ENCODE measurements at regions not wholly inside any gene's neighbourhood (a gene's known extent, or its start where the extent isn't known, plus 50 kb on each side); places are given as distances from the start of the nearest gene placed in this dataset.

- Histone ChIP-seq H3K9me3 (ENCODE audit: control extremely low read depth in 1 of 3, control insufficient read depth in 2 of 3, insufficient read depth in 1 of 3, low read length in 2 of 3) (peaks cover 0 to 9% (median 0%) of the 10 kb centered on the region in 3 donors), H3K79me2 (ENCODE audit: control insufficient read depth, insufficient read depth, low read length) (no peaks in the 10 kb centered on the region), H3K4me2 (replicated peaks; ENCODE audit: low read depth, low read length, poor library complexity, severe bottlenecking) (no peak overlapping the region), H4K20me1 (ENCODE audit: control insufficient read depth, insufficient read depth, low read length, poor library complexity, severe bottlenecking) (no peaks in the 10 kb centered on the region), H3K27me3 (replicated peaks in 1 of 4; ENCODE audit: control extremely low read depth in 1 of 4, control insufficient read depth in 3 of 4, insufficient read depth in 4 of 4, low read length in 3 of 4) (no peaks in the 10 kb centered on the region), H3K36me3 (replicated peaks in 1 of 2; ENCODE audit: control extremely low read depth in 1 of 2, control insufficient read depth in 1 of 2, extremely low read depth in 1 of 2, insufficient read depth in 2 of 2, low read length in 1 of 2) (no peaks in the 10 kb centered on the region), H3K27ac (ENCODE audit: low read length in 2 of 2) (no peak overlapping the region), H3K4me1 (ENCODE audit: control insufficient read depth in 2 of 2, insufficient read depth in 2 of 2, low read length in 2 of 2) (no peaks in the 10 kb centered on the region), H2AFZ (ENCODE audit: insufficient read depth, low read depth, low read length, poor library complexity, severe bottlenecking) (no peak overlapping the region), H3K4me3 (ENCODE audit: control extremely low read depth in 1 of 5, extremely low read depth in 1 of 5, insufficient read depth in 1 of 5, low read depth in 2 of 5, low read length in 4 of 5) (no peak overlapping the region), H3K9ac (ENCODE audit: low read length) (no peak overlapping the region)
- no peak for DNase-seq
- Mint-ChIP-seq H3K27ac (no peak overlapping the region), H3K9me3 (ENCODE audit: insufficient read depth) (peaks cover 6% of the 10 kb centered on the region), H3K27me3 (no peaks in the 10 kb centered on the region), H3K4me1 (no peaks in the 10 kb centered on the region), H3K4me3 (no peak overlapping the region)
- WGBS (ENCODE audit: insufficient coverage), result no CpG with 5 or more reads among the region's 1 CpG
- ATAC-seq (ENCODE audit: low read depth), result no peak
- ChIA-PET CTCF (no interaction called here), POLR2A (no interaction called here)
- TF ChIP-seq, protein P1, sequence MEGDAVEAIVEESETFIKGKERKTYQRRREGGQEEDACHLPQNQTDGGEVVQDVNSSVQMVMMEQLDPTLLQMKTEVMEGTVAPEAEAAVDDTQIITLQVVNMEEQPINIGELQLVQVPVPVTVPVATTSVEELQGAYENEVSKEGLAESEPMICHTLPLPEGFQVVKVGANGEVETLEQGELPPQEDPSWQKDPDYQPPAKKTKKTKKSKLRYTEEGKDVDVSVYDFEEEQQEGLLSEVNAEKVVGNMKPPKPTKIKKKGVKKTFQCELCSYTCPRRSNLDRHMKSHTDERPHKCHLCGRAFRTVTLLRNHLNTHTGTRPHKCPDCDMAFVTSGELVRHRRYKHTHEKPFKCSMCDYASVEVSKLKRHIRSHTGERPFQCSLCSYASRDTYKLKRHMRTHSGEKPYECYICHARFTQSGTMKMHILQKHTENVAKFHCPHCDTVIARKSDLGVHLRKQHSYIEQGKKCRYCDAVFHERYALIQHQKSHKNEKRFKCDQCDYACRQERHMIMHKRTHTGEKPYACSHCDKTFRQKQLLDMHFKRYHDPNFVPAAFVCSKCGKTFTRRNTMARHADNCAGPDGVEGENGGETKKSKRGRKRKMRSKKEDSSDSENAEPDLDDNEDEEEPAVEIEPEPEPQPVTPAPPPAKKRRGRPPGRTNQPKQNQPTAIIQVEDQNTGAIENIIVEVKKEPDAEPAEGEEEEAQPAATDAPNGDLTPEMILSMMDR (IDR thresholded peaks at IDR 0.05), result no peak
- TF ChIP-seq EZH2 (IDR thresholded peaks at IDR 0.05; ENCODE audit: borderline replicate concordance, insufficient read depth, low read depth, low read length, poor library complexity, severe bottlenecking), result no peak
- intact Hi-C loops (cut with micrococcal nuclease), result no loop called here
Observed at GRCh38 chr5:136682986-136683385, 317.6 kb upstream of the TRPC7 start.

DNA sequence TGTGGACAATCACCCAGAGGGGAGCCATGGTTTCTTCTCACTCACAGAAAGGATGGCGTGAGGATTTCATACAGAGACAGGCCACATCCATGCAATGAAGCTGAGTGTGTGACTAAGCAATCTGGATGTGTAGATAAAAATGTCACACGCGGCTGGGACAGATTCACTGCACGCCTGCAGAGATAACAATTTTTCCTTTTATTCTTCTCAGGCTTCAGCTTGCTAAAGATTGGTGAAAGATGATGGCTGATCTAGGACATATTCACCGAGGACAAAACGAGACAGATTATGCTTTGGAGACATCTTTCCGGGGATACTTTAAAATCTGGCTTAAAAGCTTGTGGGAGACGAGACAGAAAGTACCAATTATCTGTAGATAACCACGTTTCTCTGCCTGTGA, 313.9 kb upstream of the TRPC7 start:
- no peak overlapping the region for H3K27ac Mint-ChIP-seq
- no peak overlapping the region for H3K4me2 ChIP-seq (replicated peaks; ENCODE audit: low read depth, low read length, poor library complexity, severe bottlenecking)
- peaks cover 4% of the 10 kb centered on the region for H3K9me3 Mint-ChIP-seq (ENCODE audit: insufficient read depth)
- H3K27me3 Mint-ChIP-seq, result no peaks in the 10 kb centered on the region
- no peak overlapping the region for H3K9ac ChIP-seq (ENCODE audit: low read length)
- H3K79me2 ChIP-seq (ENCODE audit: control insufficient read depth, insufficient read depth, low read length), result no peaks in the 10 kb centered on the region
- no peaks in the 10 kb centered on the region for H3K27me3 ChIP-seq (replicated peaks in 1 of 4; ENCODE audit: control extremely low read depth in 1 of 4, control insufficient read depth in 3 of 4, insufficient read depth in 4 of 4, low read length in 3 of 4)
- ChIA-PET POLR2A (no interaction called here), CTCF (no interaction called here)
- no peak for ATAC-seq (ENCODE audit: low read depth)
- intact Hi-C loops (cut with micrococcal nuclease), result no loop called here
- H3K27ac ChIP-seq (ENCODE audit: low read length in 2 of 2), result no peak overlapping the region
- H3K36me3 ChIP-seq (replicated peaks in 1 of 2; ENCODE audit: control extremely low read depth in 1 of 2, control insufficient read depth in 1 of 2, extremely low read depth in 1 of 2, insufficient read depth in 2 of 2, low read length in 1 of 2), result no peaks in the 10 kb centered on the region
- H3K4me1 Mint-ChIP-seq, result no peaks in the 10 kb centered on the region
- no peaks in the 10 kb centered on the region for H3K4me1 ChIP-seq (ENCODE audit: control insufficient read depth in 2 of 2, insufficient read depth in 2 of 2, low read length in 2 of 2)
- DNase-seq, result no peak
- no peaks in the 10 kb centered on the region for H3K9me3 ChIP-seq (ENCODE audit: control extremely low read depth in 1 of 3, control insufficient read depth in 2 of 3, insufficient read depth in 1 of 3, low read length in 2 of 3)
- WGBS (ENCODE audit: insufficient coverage), result 91% methylated on average over 4 of the region's 9 CpGs
- no peak overlapping the region for H3K4me3 Mint-ChIP-seq
- no peak overlapping the region for H3K4me3 ChIP-seq (ENCODE audit: control extremely low read depth in 1 of 5, extremely low read depth in 1 of 5, insufficient read depth in 1 of 5, low read depth in 2 of 5, low read length in 4 of 5)
- H4K20me1 ChIP-seq (ENCODE audit: control insufficient read depth, insufficient read depth, low read length, poor library complexity, severe bottlenecking), result no peaks in the 10 kb centered on the region
- H2AFZ ChIP-seq (ENCODE audit: insufficient read depth, low read depth, low read length, poor library complexity, severe bottlenecking), result no peak overlapping the region
- TF ChIP-seq, protein P1 (IDR thresholded peaks at IDR 0.05), result no peak
- no peak for TF ChIP-seq EZH2 (IDR thresholded peaks at IDR 0.05; ENCODE audit: borderline replicate concordance, insufficient read depth, low read depth, low read length, poor library complexity, severe bottlenecking)
